CD4-positive, CD25-positive, alpha-beta regulatory T cell (primary cell): ENCODE measurements at regions not wholly inside any gene's neighbourhood (a gene's known extent, or its start where the extent isn't known, plus 50 kb on each side); places are given as distances from the start of the nearest gene placed in this dataset.
"Not testable (repeated sequence)": the region's sequence is repeated elsewhere in the genome, so short reads cannot be mapped to it uniquely, and the experiment has no call there.

Experiments used
- ATAC-seq, 2 donors: fragments of 150-1000 bp; cut with Tn5 transposase; one replicate each; pipeline ENCODE4 v1.10.0; 2021; ENCODE audit warnings: low read depth in 2 of 2, moderate number of reproducible peaks in 2 of 2, moderate library complexity in 1 of 2
- DNase-seq, 3 donors: peaks; one replicate each; pipeline versions ENCODE4 v3.0.0 to v3.0.0-alpha.2; 2012 to 2022; ENCODE audit warnings: mixed read lengths in 1 of 3
- H3K27ac ChIP-seq: one replicate; pipeline ENCODE4 v1.7.0; 2013; ENCODE audit warnings: mild to moderate bottlenecking, low read length; ENCODE audit not compliant: insufficient read depth, poor library complexity, severe bottlenecking
- H3K27me3 ChIP-seq: one replicate; pipeline ENCODE4 v1.7.0; 2013; ENCODE audit warnings: low read length; ENCODE audit not compliant: control insufficient read depth, insufficient read depth
- H3K36me3 ChIP-seq: one replicate; pipeline ENCODE4 v1.7.0; 2013; ENCODE audit warnings: mild to moderate bottlenecking, low read length, moderate library complexity; ENCODE audit not compliant: control insufficient read depth, insufficient read depth
- H3K4me1 ChIP-seq: 2 replicates; pipeline ENCODE4 v1.7.0; 2013; ENCODE audit warnings: mild to moderate bottlenecking, low read length; ENCODE audit not compliant: insufficient read depth, control insufficient read depth, poor library complexity, severe bottlenecking
- H3K4me3 ChIP-seq: one replicate; pipeline ENCODE4 v1.7.0; 2013; ENCODE audit warnings: low read depth, mild to moderate bottlenecking, low read length, moderate library complexity
- H3K9me3 ChIP-seq, 2 experiments: 1 replicate in 1 of 2; 2 replicates in 1 of 2; pipeline ENCODE4 v1.7.0; 2013; ENCODE audit warnings: low read length in 2 of 2, mild to moderate bottlenecking in 1 of 2, moderate library complexity in 1 of 2; ENCODE audit not compliant: control insufficient read depth in 2 of 2
- H3K27ac Mint-ChIP-seq, 3 donors: one replicate each; pipeline ENCODE4 v1.8.0; 2020 to 2022; ENCODE audit warnings: mild to moderate bottlenecking in 3 of 3, mixed read lengths in 3 of 3, moderate library complexity in 2 of 3
- H3K27me3 Mint-ChIP-seq: one replicate; pipeline ENCODE4 v1.8.0; 2022; ENCODE audit warnings: mild to moderate bottlenecking, mixed read lengths
- H3K36me3 Mint-ChIP-seq: one replicate; pipeline ENCODE4 v1.8.0; 2020; ENCODE audit warnings: mixed read lengths
- H3K4me1 Mint-ChIP-seq, 4 donors: one replicate each; pipeline ENCODE4 v1.8.0; 2020 to 2022; ENCODE audit warnings: mixed read lengths in 4 of 4, mild to moderate bottlenecking in 1 of 4
- H3K4me3 Mint-ChIP-seq, 4 donors: one replicate each; pipeline ENCODE4 v1.8.0; 2020 to 2022; ENCODE audit warnings: mild to moderate bottlenecking in 4 of 4, mixed read lengths in 4 of 4, moderate library complexity in 3 of 4
- H3K9me3 Mint-ChIP-seq, 7 donors: one replicate each; pipeline ENCODE4 v1.8.0; 2020 to 2022; ENCODE audit warnings: mixed read lengths in 7 of 7, mild to moderate bottlenecking in 3 of 7, moderate library complexity in 2 of 7

DNA sequence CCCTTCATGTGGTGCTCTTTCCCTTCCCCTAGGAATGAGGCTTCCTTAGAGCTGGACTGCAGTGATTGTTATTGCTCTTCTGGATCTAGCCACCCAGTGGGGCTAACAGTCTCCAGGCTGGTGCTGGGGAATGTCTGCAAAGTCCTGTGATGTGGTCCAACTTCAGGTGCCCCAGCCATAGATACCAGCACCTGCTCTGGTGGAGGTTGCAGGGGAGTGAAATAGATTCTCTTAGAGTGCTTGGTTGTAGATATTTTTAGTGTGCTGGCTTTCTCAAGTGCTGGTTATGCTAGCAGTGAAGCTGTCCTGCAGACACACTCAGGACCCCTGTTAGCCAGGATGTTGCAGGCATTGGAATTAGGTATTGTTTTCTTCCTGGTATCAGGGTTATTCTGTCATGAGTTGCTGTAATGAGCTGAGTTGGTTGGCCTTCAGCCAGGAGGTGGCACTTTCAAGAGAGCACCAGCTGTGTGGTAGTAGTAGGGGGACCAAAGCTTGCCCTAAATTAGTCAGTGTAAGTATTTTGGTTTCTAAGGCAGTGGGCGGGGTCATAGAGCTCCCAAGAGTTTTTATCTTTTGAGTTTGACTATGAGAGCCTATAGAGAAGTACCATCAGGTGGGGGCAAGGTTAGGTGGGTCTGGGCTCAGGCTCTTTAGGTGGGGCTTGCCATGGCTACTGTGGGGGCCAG is 317.5 kb upstream of the SGO1 start:
- H3K27me3 Mint-ChIP-seq, result no peaks in the 10 kb centered on the region
- no peak overlapping the region for H3K27ac Mint-ChIP-seq
- H3K9me3 Mint-ChIP-seq, result peaks cover 2 to 56% (median 14%) of the 10 kb centered on the region in 7 donors
- H3K4me3 ChIP-seq, result no peak overlapping the region
- H3K27ac ChIP-seq, result no peak overlapping the region
- no peaks in the 10 kb centered on the region for H3K4me1 Mint-ChIP-seq
- no peaks in the 10 kb centered on the region for H3K27me3 ChIP-seq
- no peak for ATAC-seq
- H3K4me1 ChIP-seq, result no peaks in the 10 kb centered on the region
- H3K9me3 ChIP-seq, result peaks cover 2 to 12% of the 10 kb centered on the region in 2 experiments
- H3K4me3 Mint-ChIP-seq, result no peak overlapping the region
- H3K36me3 ChIP-seq, result no peaks in the 10 kb centered on the region
- no peak for DNase-seq
- peaks cover 4% of the 10 kb centered on the region for H3K36me3 Mint-ChIP-seq

DNA sequence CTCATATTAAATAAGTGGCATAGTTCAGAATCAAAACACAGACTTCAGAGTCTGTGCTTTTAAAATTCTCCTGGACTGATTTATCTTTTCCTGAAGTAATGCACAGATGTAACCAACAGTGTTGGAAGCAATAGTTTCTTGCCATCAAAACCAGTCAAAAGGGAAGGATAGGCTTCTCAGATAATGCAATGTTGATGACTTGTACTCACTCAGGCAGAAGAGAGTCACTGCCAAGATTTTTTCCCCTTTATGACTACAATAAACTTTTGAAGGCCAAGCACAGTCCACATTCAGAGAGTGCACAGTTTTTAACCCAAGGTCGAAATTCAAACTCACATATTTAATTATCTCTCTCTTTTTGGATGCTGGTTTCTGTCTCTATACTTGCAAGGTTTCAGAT is 305.0 kb upstream of the SGO1 start:
- Mint-ChIP-seq H3K27ac (no peak overlapping the region), H3K27me3 (no peaks in the 10 kb centered on the region), H3K36me3 (no peaks in the 10 kb centered on the region), H3K4me3 (no peak overlapping the region), H3K9me3 (peaks cover 0 to 21% (median 9%) of the 10 kb centered on the region in 7 donors), H3K4me1 (no peaks in the 10 kb centered on the region)
- no peak for ATAC-seq
- no peaks in the 10 kb centered on the region for H3K4me1 ChIP-seq
- no peak overlapping the region for H3K27ac ChIP-seq
- H3K27me3 ChIP-seq, result no peaks in the 10 kb centered on the region
- H3K9me3 ChIP-seq, result peaks cover 0 to 2% of the 10 kb centered on the region in 2 experiments
- no peak for DNase-seq
- no peaks in the 10 kb centered on the region for H3K36me3 ChIP-seq
- H3K4me3 ChIP-seq, result no peak overlapping the region

DNA sequence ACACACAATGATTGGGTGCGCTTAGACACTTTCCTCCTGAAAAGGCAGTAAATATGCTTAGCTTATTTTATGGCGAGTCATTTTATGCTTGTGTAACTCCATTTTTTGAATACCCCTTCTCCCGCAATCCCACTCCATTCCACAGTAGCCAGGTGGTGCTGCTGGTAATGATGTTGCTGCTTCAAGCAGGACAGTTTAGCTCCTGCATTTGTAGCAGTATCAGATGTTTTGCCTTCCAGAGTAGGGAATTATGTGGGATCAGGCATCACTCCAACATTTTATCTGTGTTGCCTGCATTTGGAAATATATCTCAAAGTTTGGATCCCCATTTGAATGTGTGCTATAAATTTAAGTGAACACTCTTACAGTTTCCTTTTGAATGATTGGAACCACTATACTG is 302.1 kb upstream of the SGO1 start:
- H3K27ac Mint-ChIP-seq, result no peak overlapping the region
- H3K27me3 Mint-ChIP-seq, result no peaks in the 10 kb centered on the region
- H3K4me1 Mint-ChIP-seq, result no peaks in the 10 kb centered on the region
- Histone ChIP-seq H3K27ac (no peak overlapping the region), H3K27me3 (no peaks in the 10 kb centered on the region), H3K4me1 (no peaks in the 10 kb centered on the region), H3K4me3 (no peak overlapping the region), H3K9me3 (peaks cover 1 to 4% of the 10 kb centered on the region in 2 experiments), H3K36me3 (no peaks in the 10 kb centered on the region)
- ATAC-seq, result no peak
- no peak overlapping the region for H3K4me3 Mint-ChIP-seq
- DNase-seq, result no peak
- no peaks in the 10 kb centered on the region for H3K36me3 Mint-ChIP-seq
- peaks cover 3 to 14% (median 8%) of the 10 kb centered on the region in 7 donors for H3K9me3 Mint-ChIP-seq

DNA sequence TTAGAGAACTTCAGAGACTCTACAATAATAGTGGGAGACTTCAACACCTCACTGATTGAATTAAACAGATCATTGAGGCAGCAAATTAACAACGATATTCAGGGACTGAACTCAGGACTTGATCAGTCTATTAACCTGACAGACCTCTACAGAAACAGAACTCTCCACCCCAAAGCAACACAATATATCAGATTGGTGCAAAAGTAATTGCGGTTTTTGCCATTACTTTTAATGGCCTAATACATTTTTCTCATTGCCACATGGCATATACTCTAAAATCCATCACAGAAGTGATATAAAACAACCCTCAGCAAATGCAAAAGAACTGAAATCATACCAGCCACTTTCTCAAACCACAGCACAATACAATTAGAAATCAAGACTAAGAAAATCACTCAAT is 298.1 kb upstream of the SGO1 start:
- ATAC-seq (no peak), DNase-seq (no peak)
- Mint-ChIP-seq H3K27ac (no peak overlapping the region), H3K4me1 (no peaks in the 10 kb centered on the region), H3K36me3 (no peaks in the 10 kb centered on the region), H3K4me3 (no peak overlapping the region), H3K27me3 (no peaks in the 10 kb centered on the region), H3K9me3 (peaks cover 5 to 27% (median 12%) of the 10 kb centered on the region in 7 donors)
- Histone ChIP-seq H3K27me3 (no peaks in the 10 kb centered on the region), H3K9me3 (peaks cover 6 to 10% of the 10 kb centered on the region in 2 experiments), H3K36me3 (no peaks in the 10 kb centered on the region), H3K4me1 (no peaks in the 10 kb centered on the region), H3K27ac (no peak overlapping the region), H3K4me3 (no peak overlapping the region)

DNA sequence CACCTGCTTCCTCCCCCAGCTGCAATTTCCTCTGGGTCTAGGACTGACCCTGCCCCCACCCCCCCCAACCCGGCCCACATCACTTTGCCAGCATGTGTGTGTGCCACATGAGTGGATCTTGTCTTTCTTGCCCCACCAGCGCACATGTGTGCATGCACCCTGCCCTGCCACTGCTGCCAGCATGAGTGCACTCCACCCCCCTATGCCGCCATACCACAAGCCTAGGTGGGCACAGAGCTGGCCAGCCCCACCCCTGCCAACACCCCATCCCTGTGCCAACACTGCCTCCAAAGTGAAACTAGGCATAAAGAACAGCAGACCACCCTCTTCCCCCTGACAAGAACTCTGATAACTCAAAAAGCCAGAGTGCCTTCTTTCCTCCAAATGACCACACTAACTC is 296.3 kb upstream of the SGO1 start:
- Mint-ChIP-seq H3K9me3 (peaks cover 5 to 27% (median 15%) of the 10 kb centered on the region in 7 donors), H3K27ac (no peak overlapping the region)
- no peak for ATAC-seq

DNA sequence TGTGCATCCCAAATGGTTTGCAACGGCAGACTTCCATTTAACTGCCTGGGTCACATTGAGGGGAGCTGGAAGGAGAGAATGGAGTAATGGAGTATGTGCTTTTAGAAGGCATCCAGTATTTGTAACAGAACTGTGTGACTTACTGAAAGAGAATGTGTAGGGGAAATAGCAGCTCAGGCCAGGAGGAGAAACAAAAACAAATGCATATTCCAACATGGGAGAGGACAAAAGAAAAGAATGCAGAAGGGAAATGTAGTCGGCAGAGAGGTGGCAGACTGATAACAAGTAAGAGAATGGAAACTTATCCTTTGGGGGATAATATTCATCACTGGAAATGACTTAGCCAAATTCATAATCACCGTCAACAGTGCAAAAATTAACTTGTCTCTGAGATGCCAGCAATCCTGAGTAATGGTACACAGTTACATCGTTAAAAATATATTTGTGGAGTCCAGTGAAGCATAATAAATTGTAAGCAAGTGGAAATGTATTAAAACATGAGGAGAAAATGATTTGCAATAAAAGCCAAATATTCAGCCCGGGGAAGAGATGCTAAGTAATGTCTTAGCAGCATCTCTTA is 294.9 kb upstream of the SGO1 start:
- peaks cover 3% of the 10 kb centered on the region for H3K36me3 Mint-ChIP-seq
- H3K27me3 Mint-ChIP-seq, result no peaks in the 10 kb centered on the region
- H3K27ac Mint-ChIP-seq, result no peak overlapping the region
- Histone ChIP-seq H3K4me3 (no peak overlapping the region), H3K27ac (no peak overlapping the region), H3K9me3 (peaks cover 6 to 10% of the 10 kb centered on the region in 2 experiments), H3K4me1 (no peaks in the 10 kb centered on the region), H3K36me3 (no peaks in the 10 kb centered on the region), H3K27me3 (no peaks in the 10 kb centered on the region)
- H3K4me1 Mint-ChIP-seq, result no peaks in the 10 kb centered on the region
- DNase-seq, result no peak
- ATAC-seq, result no peak
- no peak overlapping the region for H3K4me3 Mint-ChIP-seq
- H3K9me3 Mint-ChIP-seq, result peaks cover 4 to 29% (median 14%) of the 10 kb centered on the region in 7 donors

More for the DNA sequence above, 296.3 kb upstream of the SGO1 start:
- Mint-ChIP-seq H3K36me3 (no peaks in the 10 kb centered on the region), H3K4me3 (no peak overlapping the region), H3K27me3 (no peaks in the 10 kb centered on the region), H3K4me1 (no peaks in the 10 kb centered on the region)
- Histone ChIP-seq H3K27me3 (no peaks in the 10 kb centered on the region), H3K36me3 (no peaks in the 10 kb centered on the region), H3K9me3 (peaks cover 6 to 10% of the 10 kb centered on the region in 2 experiments), H3K4me3 (no peak overlapping the region), H3K4me1 (no peaks in the 10 kb centered on the region), H3K27ac (no peak overlapping the region)
- DNase-seq, result no peak

DNA sequence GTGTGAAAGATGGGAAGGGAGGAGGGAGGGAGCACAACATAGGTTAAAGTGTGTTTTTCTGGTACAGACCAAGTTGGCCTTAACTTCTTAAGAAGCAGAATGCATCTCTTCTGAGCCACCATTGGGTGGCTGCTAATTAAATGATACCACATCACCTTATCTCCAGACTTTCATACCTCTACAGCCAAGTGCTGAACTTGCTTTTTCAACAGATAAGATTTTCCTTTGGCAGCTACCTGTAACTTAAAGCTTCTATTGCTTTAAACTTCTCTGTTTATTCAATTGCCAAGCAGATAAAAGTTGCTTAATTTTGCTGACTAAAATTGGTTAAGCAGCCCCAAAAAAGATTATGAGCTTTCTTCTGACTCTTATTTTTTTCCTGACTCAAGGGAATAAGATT is 292.4 kb upstream of the SGO1 start:
- no peak for ATAC-seq
- H3K9me3 Mint-ChIP-seq, result peaks cover 1 to 19% (median 9%) of the 10 kb centered on the region in 7 donors

DNA sequence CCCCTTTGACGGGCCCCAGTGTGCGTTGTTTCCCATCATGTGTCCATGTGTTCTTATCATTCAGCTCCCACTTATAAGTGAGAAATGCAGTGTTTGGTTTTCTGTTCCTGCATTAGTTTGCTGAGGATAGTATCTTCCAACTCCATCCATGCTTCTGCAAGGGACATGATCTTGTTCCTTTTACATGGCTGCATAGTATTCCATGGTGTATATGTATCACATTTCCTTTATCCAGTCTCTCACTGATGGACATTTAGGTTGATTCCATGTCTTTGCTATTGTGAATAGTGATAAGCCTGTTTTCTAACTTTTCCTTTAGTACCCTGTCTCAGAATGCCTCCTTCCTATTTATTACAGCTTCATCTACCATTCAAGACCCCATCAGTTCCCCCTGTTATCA is 278.2 kb upstream of the SGO1 start:
- not testable (repeated sequence) for H3K27ac Mint-ChIP-seq, H3K4me3 ChIP-seq, H3K4me1 ChIP-seq, ATAC-seq, H3K4me1 Mint-ChIP-seq, H3K4me3 Mint-ChIP-seq, H3K27ac ChIP-seq, DNase-seq, H3K36me3 ChIP-seq, H3K27me3 ChIP-seq, H3K36me3 Mint-ChIP-seq, H3K27me3 Mint-ChIP-seq
- peaks cover 3 to 20% of the 10 kb centered on the region in 2 experiments for H3K9me3 ChIP-seq
- H3K9me3 Mint-ChIP-seq, result peaks cover 4 to 37% (median 10%) of the 10 kb centered on the region in 7 donors

More for the DNA sequence above, 292.4 kb upstream of the SGO1 start:
- H3K36me3 Mint-ChIP-seq, result peaks cover 6% of the 10 kb centered on the region
- no peak overlapping the region for H3K27ac ChIP-seq
- no peaks in the 10 kb centered on the region for H3K27me3 ChIP-seq
- H3K4me1 Mint-ChIP-seq, result no peaks in the 10 kb centered on the region
- H3K4me1 ChIP-seq, result no peaks in the 10 kb centered on the region
- peaks cover 3 to 10% of the 10 kb centered on the region in 2 experiments for H3K9me3 ChIP-seq
- no peak overlapping the region for H3K4me3 ChIP-seq
- no peak for DNase-seq
- no peaks in the 10 kb centered on the region for H3K36me3 ChIP-seq
- H3K27me3 Mint-ChIP-seq, result no peaks in the 10 kb centered on the region
- no peak overlapping the region for H3K27ac Mint-ChIP-seq
- no peak overlapping the region for H3K4me3 Mint-ChIP-seq
